Endodermal cell (in vitro differentiated cells): ENCODE measurements at regions not wholly inside any gene's neighbourhood (a gene's known extent, or its start where the extent isn't known, plus 50 kb on each side); places are given as distances from the start of the nearest gene placed in this dataset.

Experiments
- DNase-seq: peaks from one replicate; pipeline ENCODE4 v3.0.0-alpha.2; 2017
- H3K27ac ChIP-seq: 2 replicates; pipeline ENCODE4 v1.5.1; 2013; ENCODE audit warnings: mild to moderate bottlenecking, low read depth, low read length, moderate library complexity
- H3K27me3 ChIP-seq: 2 replicates; pipeline ENCODE4 v1.6.1; 2013; ENCODE audit warnings: mild to moderate bottlenecking, low read length, moderate library complexity; ENCODE audit not compliant: insufficient read depth, control insufficient read depth, poor library complexity, severe bottlenecking
- H3K36me3 ChIP-seq: 2 replicates; pipeline ENCODE4 v1.7.0; 2013; ENCODE audit warnings: mild to moderate bottlenecking, low read length, moderate library complexity; ENCODE audit not compliant: control insufficient read depth, insufficient read depth
- H3K4me1 ChIP-seq: one replicate; pipeline ENCODE4 v1.7.0; 2013; ENCODE audit warnings: low read length; ENCODE audit not compliant: control insufficient read depth, insufficient read depth
- H3K4me3 ChIP-seq: 2 replicates; pipeline ENCODE4 v1.5.1; 2013; ENCODE audit warnings: mild to moderate bottlenecking, low read length, moderate library complexity
- H3K9ac ChIP-seq: 2 replicates; pipeline ENCODE4 v1.6.1; 2013; ENCODE audit warnings: mild to moderate bottlenecking, low read length, moderate library complexity; ENCODE audit not compliant: poor library complexity, severe bottlenecking; ENCODE audit errors: extremely low read depth
- H3K9me3 ChIP-seq: 2 replicates; pipeline ENCODE4 v1.6.1; 2013; ENCODE audit warnings: mild to moderate bottlenecking, low read length, moderate library complexity; ENCODE audit not compliant: control insufficient read depth
- H3K27ac Mint-ChIP-seq: 2 replicates; pipeline ENCODE4 v1.8.0; 2020; ENCODE audit warnings: mixed read lengths
- H3K27me3 Mint-ChIP-seq: 2 replicates; pipeline ENCODE4 v1.8.0; 2021; ENCODE audit warnings: mild to moderate bottlenecking, mixed read lengths; ENCODE audit not compliant: insufficient read depth
- H3K36me3 Mint-ChIP-seq: 2 replicates; pipeline ENCODE4 v1.8.0; 2020; ENCODE audit warnings: low read depth, mixed read lengths
- H3K4me1 Mint-ChIP-seq: 2 replicates; pipeline ENCODE4 v1.8.0; 2020; ENCODE audit warnings: mixed read lengths
- H3K4me3 Mint-ChIP-seq: 2 replicates; pipeline ENCODE4 v1.8.0; 2020; ENCODE audit warnings: mild to moderate bottlenecking, moderate library complexity, mixed read lengths
- H3K9me3 Mint-ChIP-seq: 2 replicates; pipeline ENCODE4 v1.8.0; 2020; ENCODE audit warnings: mild to moderate bottlenecking, mixed read lengths
- WGBS, 2 experiments: methylation state at CpG; one replicate each; pipeline versions ENCODE4 v1.1.5 to v1.1.7; 2013; ENCODE audit warnings: missing lambda C conversion rate in 2 of 2, mixed read lengths in 1 of 2; ENCODE audit not compliant: insufficient coverage in 1 of 2, insufficient read length in 1 of 2; 5-methylcytosine and 5-hydroxymethylcytosine counted together
- TF ChIP-seq, protein P1 (sequence below): fragments of 200-600 bp; sonication (generic); conservative IDR thresholded peaks from 2 replicates; pipeline ENCODE4 v1.5.0; 2021; ENCODE audit warnings: antibody characterized with exemption, mild to moderate bottlenecking

GRCh38 chr10:128505346-128505745, 379.1 kb upstream of the MKI67 start:
- 86 to 90% methylated on average over 2 to 5 of the region's 6 CpGs for WGBS, 2 experiments
- H3K27ac Mint-ChIP-seq, result no peak overlapping the region

GRCh38 chr10:128506423-128506822, 380.2 kb upstream of the MKI67 start:
- Histone ChIP-seq H3K27ac (no peak overlapping the region), H3K9me3 (no peaks in the 10 kb centered on the region), H3K36me3 (no peaks in the 10 kb centered on the region), H3K4me1 (no peaks in the 10 kb centered on the region), H3K27me3 (no peaks in the 10 kb centered on the region), H3K4me3 (no peak overlapping the region), H3K9ac (no peak overlapping the region)
- Mint-ChIP-seq H3K27me3 (no peaks in the 10 kb centered on the region), H3K9me3 (peaks cover 7% of the 10 kb centered on the region), H3K36me3 (no peaks in the 10 kb centered on the region), H3K4me3 (no peak overlapping the region), H3K27ac (no peak overlapping the region), H3K4me1 (no peaks in the 10 kb centered on the region)
- WGBS, 2 experiments, result 86% methylated on average over 1 to 2 of the region's 2 CpGs
- DNase-seq, result no peak
- TF ChIP-seq, protein P1, sequence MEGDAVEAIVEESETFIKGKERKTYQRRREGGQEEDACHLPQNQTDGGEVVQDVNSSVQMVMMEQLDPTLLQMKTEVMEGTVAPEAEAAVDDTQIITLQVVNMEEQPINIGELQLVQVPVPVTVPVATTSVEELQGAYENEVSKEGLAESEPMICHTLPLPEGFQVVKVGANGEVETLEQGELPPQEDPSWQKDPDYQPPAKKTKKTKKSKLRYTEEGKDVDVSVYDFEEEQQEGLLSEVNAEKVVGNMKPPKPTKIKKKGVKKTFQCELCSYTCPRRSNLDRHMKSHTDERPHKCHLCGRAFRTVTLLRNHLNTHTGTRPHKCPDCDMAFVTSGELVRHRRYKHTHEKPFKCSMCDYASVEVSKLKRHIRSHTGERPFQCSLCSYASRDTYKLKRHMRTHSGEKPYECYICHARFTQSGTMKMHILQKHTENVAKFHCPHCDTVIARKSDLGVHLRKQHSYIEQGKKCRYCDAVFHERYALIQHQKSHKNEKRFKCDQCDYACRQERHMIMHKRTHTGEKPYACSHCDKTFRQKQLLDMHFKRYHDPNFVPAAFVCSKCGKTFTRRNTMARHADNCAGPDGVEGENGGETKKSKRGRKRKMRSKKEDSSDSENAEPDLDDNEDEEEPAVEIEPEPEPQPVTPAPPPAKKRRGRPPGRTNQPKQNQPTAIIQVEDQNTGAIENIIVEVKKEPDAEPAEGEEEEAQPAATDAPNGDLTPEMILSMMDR, result no peak

More at GRCh38 chr10:128505346-128505745, 379.1 kb upstream of the MKI67 start:
- Histone ChIP-seq H3K4me1 (no peaks in the 10 kb centered on the region), H3K36me3 (no peaks in the 10 kb centered on the region), H3K27ac (no peak overlapping the region), H3K9ac (no peak overlapping the region), H3K9me3 (no peaks in the 10 kb centered on the region), H3K27me3 (no peaks in the 10 kb centered on the region), H3K4me3 (no peak overlapping the region)
- no peaks in the 10 kb centered on the region for H3K27me3 Mint-ChIP-seq
- H3K4me1 Mint-ChIP-seq, result no peaks in the 10 kb centered on the region
- peaks cover 7% of the 10 kb centered on the region for H3K9me3 Mint-ChIP-seq
- TF ChIP-seq, protein P1, result no peak
- DNase-seq, result no peak
- H3K36me3 Mint-ChIP-seq, result no peaks in the 10 kb centered on the region
- H3K4me3 Mint-ChIP-seq, result no peak overlapping the region

DNA sequence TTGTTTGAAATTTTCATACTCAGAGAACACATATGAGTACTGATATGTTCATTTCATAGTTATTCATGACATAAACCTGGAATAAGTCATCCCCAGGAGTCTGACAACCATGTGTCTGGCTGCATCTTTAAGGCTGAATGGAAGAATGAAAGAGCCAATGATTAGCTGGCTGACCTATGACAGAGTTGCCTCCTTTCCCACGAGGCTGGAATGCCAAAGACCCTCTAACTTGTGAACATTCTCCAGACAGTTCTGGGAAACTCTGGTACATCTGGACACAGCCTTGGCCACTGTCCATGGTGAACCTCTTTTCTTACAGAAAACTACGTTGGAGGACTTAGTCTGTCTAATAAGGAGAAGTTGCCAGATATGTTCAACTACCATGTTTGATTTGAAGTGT, 380.8 kb upstream of the MKI67 start:
- H3K4me1 Mint-ChIP-seq, result no peaks in the 10 kb centered on the region
- no peak overlapping the region for H3K27ac ChIP-seq
- WGBS, 2 experiments, result 81 to 100% methylated on average over 2 of the region's 2 CpGs
- no peak overlapping the region for H3K4me3 Mint-ChIP-seq
- no peaks in the 10 kb centered on the region for H3K36me3 Mint-ChIP-seq
- no peak for DNase-seq
- no peak overlapping the region for H3K4me3 ChIP-seq
- H3K27ac Mint-ChIP-seq, result no peak overlapping the region
- H3K9ac ChIP-seq, result no peak overlapping the region
- no peaks in the 10 kb centered on the region for H3K4me1 ChIP-seq
- H3K9me3 Mint-ChIP-seq, result peaks cover 7% of the 10 kb centered on the region
- TF ChIP-seq, protein P1, result no peak
- no peaks in the 10 kb centered on the region for H3K9me3 ChIP-seq
- H3K27me3 Mint-ChIP-seq, result no peaks in the 10 kb centered on the region
- no peaks in the 10 kb centered on the region for H3K36me3 ChIP-seq
- no peaks in the 10 kb centered on the region for H3K27me3 ChIP-seq
